NCI-H524 (cell line): ENCODE measurements at regions not wholly inside any gene's neighbourhood (a gene's known extent, or its start where the extent isn't known, plus 50 kb on each side); places are given as distances from the start of the nearest gene placed in this dataset.
"Not testable (repeated sequence)": the region's sequence is repeated elsewhere in the genome, so short reads cannot be mapped to it uniquely, and the experiment has no call there.

Source experiments
- DNase-seq, 2 experiments: peaks; one replicate each; lab custom pipeline; 2025; lab: John Stamatoyannopoulos, UW

GRCh38 chr6:139711804-139712585 is 337.5 kb upstream of the CITED2 start:
- no peak for DNase-seq

- DNase-seq: no peak
Observed at GRCh38 chr6:139710556-139710955, 336.1 kb upstream of the CITED2 start.

- DNase-seq: no peak
Observed at GRCh38 chr6:139708337-139709199, 334.1 kb upstream of the CITED2 start.

- no peak for DNase-seq
Observed at GRCh38 chr6:139706912-139707311, 332.5 kb upstream of the CITED2 start.

GRCh38 chr6:139705284-139705683 is 330.8 kb upstream of the CITED2 start:
- no peak for DNase-seq

- DNase-seq: no peak
Observed at GRCh38 chr6:139703780-139704179, 329.3 kb upstream of the CITED2 start.

GRCh38 chr6:139702706-139703105 is 328.3 kb upstream of the CITED2 start:
- no peak for DNase-seq

- DNase-seq: no peak
Observed at GRCh38 chr6:139701695-139702094, 327.2 kb upstream of the CITED2 start.

- DNase-seq: no peak
Observed at GRCh38 chr6:139701003-139701402, 326.6 kb upstream of the CITED2 start.

- DNase-seq: no peak
Observed at GRCh38 chr6:139699911-139700310, 325.5 kb upstream of the CITED2 start.

GRCh38 chr6:139699335-139699734 is 324.9 kb upstream of the CITED2 start:
- DNase-seq: no peak

- no peak for DNase-seq
Observed at GRCh38 chr6:139698526-139699176, 324.2 kb upstream of the CITED2 start.

GRCh38 chr6:139697856-139698255 is 323.4 kb upstream of the CITED2 start:
- DNase-seq: not testable (repeated sequence)

- DNase-seq: not testable (repeated sequence)
Observed at GRCh38 chr6:139696991-139697390, 322.5 kb upstream of the CITED2 start.

GRCh38 chr6:139695361-139695760 is 320.9 kb upstream of the CITED2 start:
- peak in 1 of 2 experiments; percentile 43 for DNase-seq

GRCh38 chr6:139693735-139694134 is 319.3 kb upstream of the CITED2 start:
- no peak for DNase-seq

GRCh38 chr6:139690007-139690406 is 315.6 kb upstream of the CITED2 start:
- no peak for DNase-seq

GRCh38 chr6:139687055-139687454 is 312.6 kb upstream of the CITED2 start:
- no peak for DNase-seq

- DNase-seq: no peak
Observed at GRCh38 chr6:139686308-139686707, 311.9 kb upstream of the CITED2 start.

GRCh38 chr6:139685009-139685408 is 310.6 kb upstream of the CITED2 start:
- DNase-seq: no peak

GRCh38 chr6:139680819-139681218 is 306.4 kb upstream of the CITED2 start:
- DNase-seq: peak; percentile 35 to 78

- DNase-seq: peak in 1 of 2 experiments; percentile 3
Observed at GRCh38 chr6:139679516-139680179, 305.2 kb upstream of the CITED2 start.
